GM23338 (cell line): ENCODE measurements at regions not wholly inside any gene's neighbourhood (a gene's known extent, or its start where the extent isn't known, plus 50 kb on each side); places are given as distances from the start of the nearest gene placed in this dataset.

Source experiments
- CREB1 ChIP-seq: fragments of 250-450 bp; sonication (Bioruptor Pico); IDR thresholded peaks from 2 replicates; pipeline ENCODE4 v1.5.0; 2020; ENCODE audit warnings: low read depth, mild to moderate bottlenecking, moderate library complexity
- EZH2 ChIP-seq: fragments of 200-600 bp; sonication (generic); IDR thresholded peaks from one replicate; pipeline ENCODE4 v1.8.0; 2017; ENCODE audit warnings: antibody characterized with exemption, mild to moderate bottlenecking, low read depth; ENCODE audit not compliant: unreplicated experiment
- EZH2phosphoT487 ChIP-seq: fragments of 200-600 bp; sonication (generic); IDR thresholded peaks from one replicate; pipeline ENCODE4 v1.8.1; 2018; ENCODE audit warnings: antibody characterized with exemption; ENCODE audit not compliant: unreplicated experiment
- JUNB ChIP-seq: IDR thresholded peaks from one replicate; pipeline ENCODE4 v1.6.1; 2016; ENCODE audit warnings: antibody characterized with exemption; ENCODE audit not compliant: unreplicated experiment
- NANOG ChIP-seq: IDR thresholded peaks from 2 replicates; pipeline ENCODE4 v1.6.1; 2016; ENCODE audit warnings: antibody characterized with exemption, borderline replicate concordance
- POLR2AphosphoS5 ChIP-seq: IDR thresholded peaks from 2 replicates; pipeline ENCODE4 v1.6.1; 2016; ENCODE audit warnings: antibody characterized with exemption, low read depth
- STAT1 ChIP-seq: IDR thresholded peaks from one replicate; pipeline ENCODE4 v1.6.1; 2016; ENCODE audit warnings: antibody characterized with exemption; ENCODE audit not compliant: unreplicated experiment
- ZNF114 ChIP-seq: fragments of 250-450 bp; sonication (Bioruptor Pico); IDR thresholded peaks from 2 replicates; pipeline ENCODE4 v1.5.0; 2020; ENCODE audit warnings: mild to moderate bottlenecking, moderate library complexity
- ZNF331 ChIP-seq: fragments of 250-450 bp; sonication (Bioruptor Pico); IDR thresholded peaks from 2 replicates; pipeline ENCODE4 v1.5.0; 2020; ENCODE audit warnings: low read depth, mild to moderate bottlenecking, moderate library complexity
- ZNF462 ChIP-seq: fragments of 250-450 bp; sonication (Bioruptor Pico); IDR thresholded peaks from 2 replicates; pipeline ENCODE4 v1.5.0; 2020; ENCODE audit warnings: mild to moderate bottlenecking, moderate library complexity
- TF ChIP-seq, protein P1 (sequence below), 2 experiments: fragments of 200-600 bp in 1 of 2; sonication (generic) in 1 of 2; conservative IDR thresholded peaks; 2 replicates each; pipeline versions ENCODE4 v1.5.1 to v1.6.1; 2016 to 2017; ENCODE audit warnings: antibody characterized with exemption in 2 of 2, low read depth in 2 of 2, mild to moderate bottlenecking in 2 of 2, moderate library complexity in 1 of 2
- TF ChIP-seq, protein P2 (sequence below): IDR thresholded peaks from one replicate; pipeline ENCODE4 v1.6.1; 2018; ENCODE audit warnings: antibody characterized with exemption; ENCODE audit not compliant: unreplicated experiment
- TF ChIP-seq, protein P3 (sequence below): IDR thresholded peaks from 2 replicates; pipeline ENCODE4 v1.6.1; 2016; ENCODE audit warnings: antibody characterized with exemption

DNA sequence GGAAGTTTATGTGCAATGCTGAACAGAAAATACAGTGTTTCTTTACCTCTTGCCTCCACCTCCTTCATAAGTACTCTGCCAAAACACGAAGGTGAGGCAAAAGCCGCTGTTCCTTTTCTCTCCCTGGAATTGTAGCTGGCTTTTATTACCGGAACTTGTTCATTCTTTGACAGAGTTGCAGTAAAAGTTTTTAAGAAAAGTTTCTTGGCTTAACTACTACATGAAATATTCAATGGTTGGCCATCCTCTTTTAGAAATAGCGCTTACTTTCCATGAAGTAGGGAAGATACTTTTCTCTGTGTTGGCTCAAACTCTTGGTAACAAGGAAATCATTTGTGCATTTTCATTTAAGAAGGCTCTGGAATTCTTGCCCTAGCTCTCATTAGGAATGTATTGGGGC lies 950.7 kb upstream of the FANCL start:
- TF ChIP-seq, protein P1, sequence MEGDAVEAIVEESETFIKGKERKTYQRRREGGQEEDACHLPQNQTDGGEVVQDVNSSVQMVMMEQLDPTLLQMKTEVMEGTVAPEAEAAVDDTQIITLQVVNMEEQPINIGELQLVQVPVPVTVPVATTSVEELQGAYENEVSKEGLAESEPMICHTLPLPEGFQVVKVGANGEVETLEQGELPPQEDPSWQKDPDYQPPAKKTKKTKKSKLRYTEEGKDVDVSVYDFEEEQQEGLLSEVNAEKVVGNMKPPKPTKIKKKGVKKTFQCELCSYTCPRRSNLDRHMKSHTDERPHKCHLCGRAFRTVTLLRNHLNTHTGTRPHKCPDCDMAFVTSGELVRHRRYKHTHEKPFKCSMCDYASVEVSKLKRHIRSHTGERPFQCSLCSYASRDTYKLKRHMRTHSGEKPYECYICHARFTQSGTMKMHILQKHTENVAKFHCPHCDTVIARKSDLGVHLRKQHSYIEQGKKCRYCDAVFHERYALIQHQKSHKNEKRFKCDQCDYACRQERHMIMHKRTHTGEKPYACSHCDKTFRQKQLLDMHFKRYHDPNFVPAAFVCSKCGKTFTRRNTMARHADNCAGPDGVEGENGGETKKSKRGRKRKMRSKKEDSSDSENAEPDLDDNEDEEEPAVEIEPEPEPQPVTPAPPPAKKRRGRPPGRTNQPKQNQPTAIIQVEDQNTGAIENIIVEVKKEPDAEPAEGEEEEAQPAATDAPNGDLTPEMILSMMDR (conservative IDR thresholded peaks at IDR 0.05; ENCODE audit: low read depth in 2 of 2), result no peak
- TF ChIP-seq JUNB (no peak), STAT1 (no peak), POLR2AphosphoS5 (no peak), EZH2 (no peak), ZNF462 (CRISPR knock-in tag) (no peak), ZNF114 (CRISPR knock-in tag) (no peak), ZNF331 (CRISPR knock-in tag) (no peak), CREB1 (no peak), EZH2phosphoT487 (no peak), NANOG (no peak)
- TF ChIP-seq, protein P2, sequence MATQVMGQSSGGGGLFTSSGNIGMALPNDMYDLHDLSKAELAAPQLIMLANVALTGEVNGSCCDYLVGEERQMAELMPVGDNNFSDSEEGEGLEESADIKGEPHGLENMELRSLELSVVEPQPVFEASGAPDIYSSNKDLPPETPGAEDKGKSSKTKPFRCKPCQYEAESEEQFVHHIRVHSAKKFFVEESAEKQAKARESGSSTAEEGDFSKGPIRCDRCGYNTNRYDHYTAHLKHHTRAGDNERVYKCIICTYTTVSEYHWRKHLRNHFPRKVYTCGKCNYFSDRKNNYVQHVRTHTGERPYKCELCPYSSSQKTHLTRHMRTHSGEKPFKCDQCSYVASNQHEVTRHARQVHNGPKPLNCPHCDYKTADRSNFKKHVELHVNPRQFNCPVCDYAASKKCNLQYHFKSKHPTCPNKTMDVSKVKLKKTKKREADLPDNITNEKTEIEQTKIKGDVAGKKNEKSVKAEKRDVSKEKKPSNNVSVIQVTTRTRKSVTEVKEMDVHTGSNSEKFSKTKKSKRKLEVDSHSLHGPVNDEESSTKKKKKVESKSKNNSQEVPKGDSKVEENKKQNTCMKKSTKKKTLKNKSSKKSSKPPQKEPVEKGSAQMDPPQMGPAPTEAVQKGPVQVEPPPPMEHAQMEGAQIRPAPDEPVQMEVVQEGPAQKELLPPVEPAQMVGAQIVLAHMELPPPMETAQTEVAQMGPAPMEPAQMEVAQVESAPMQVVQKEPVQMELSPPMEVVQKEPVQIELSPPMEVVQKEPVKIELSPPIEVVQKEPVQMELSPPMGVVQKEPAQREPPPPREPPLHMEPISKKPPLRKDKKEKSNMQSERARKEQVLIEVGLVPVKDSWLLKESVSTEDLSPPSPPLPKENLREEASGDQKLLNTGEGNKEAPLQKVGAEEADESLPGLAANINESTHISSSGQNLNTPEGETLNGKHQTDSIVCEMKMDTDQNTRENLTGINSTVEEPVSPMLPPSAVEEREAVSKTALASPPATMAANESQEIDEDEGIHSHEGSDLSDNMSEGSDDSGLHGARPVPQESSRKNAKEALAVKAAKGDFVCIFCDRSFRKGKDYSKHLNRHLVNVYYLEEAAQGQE, result no peak
- TF ChIP-seq, protein P3, sequence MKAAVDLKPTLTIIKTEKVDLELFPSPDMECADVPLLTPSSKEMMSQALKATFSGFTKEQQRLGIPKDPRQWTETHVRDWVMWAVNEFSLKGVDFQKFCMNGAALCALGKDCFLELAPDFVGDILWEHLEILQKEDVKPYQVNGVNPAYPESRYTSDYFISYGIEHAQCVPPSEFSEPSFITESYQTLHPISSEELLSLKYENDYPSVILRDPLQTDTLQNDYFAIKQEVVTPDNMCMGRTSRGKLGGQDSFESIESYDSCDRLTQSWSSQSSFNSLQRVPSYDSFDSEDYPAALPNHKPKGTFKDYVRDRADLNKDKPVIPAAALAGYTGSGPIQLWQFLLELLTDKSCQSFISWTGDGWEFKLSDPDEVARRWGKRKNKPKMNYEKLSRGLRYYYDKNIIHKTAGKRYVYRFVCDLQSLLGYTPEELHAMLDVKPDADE, result no peak
